ENCODE measurements at regions not wholly inside any gene's neighbourhood (a gene's known extent, or its start where the extent isn't known, plus 50 kb on each side); places are given as distances from the start of the nearest gene placed in this dataset.
"Not testable (repeated sequence)": the region's sequence is repeated elsewhere in the genome, so short reads cannot be mapped to it uniquely, and the experiment has no call there.

DNA sequence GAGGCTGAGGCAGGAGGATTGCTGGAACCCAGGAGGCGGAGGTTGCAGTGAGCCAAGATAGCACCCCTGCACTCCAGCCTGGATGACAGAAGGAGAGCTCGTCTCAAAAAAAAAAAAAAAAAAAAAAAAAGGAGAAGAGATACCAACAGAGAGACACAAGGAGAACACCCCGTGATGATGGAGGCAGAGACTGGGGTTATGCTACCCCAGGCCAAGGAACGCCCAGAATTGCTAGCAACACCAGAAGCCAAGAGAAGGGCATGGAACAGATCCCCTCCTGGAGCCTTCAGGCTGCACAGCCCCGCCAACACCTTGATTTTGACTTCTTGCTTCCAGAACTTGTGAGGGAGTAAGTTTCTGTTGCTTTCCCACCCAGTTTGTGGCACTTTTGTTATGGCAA is 148.0 kb upstream of the FOXN3 start:
- DNase-seq, result no peak

DNA sequence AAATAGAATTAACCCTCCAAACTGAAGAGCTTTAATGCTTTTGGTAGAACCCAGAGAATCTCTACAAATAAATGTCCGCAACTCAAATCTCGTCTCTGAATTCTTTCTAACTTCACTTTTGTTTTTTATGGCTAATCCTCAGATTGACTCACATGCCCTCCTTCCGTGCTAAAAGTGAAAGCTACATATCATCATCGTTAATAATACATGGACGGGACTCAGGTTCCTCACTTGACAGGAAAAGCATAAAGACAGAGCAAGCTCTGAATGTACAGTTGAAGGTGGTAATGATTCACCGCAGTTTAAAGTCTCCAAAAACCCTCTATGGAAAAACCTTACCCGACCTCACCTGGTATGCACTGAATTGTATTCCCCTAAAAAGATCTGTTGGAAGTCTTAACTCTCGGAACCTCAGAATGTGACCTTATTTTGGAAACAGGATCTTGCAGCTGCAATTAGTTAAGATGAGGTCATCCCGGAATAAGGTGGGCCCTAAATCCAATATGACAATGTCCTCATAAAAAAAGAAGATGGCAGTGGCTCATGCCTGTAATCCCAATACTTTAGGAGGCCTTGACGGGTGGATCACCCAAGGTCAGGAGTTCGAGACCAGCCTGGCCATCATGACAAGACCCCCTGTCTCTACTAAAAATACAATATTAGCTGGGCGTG is 147.4 kb upstream of the FOXN3 start:
- no peak for DNase-seq

DNA sequence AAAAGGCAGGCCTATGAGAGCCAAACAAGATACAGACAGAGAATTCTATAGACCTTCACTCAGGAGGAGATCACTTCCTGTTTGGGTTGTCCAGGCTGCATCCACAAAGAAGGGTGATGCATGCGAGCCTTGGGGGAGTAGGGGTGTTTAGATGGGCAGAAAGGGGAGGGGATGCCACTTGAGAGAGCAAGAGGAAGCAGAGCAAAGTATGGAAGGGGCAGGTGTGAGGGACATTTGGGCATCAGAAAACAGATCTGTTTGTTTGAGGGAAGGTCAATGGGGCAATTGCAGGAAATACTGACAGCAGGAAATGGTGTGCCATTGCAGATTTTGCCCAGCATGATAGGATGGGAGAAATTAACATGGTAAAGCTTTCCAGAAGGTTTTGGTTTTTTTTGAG is 146.4 kb upstream of the FOXN3 start:
- DNase-seq, result no peak

DNA sequence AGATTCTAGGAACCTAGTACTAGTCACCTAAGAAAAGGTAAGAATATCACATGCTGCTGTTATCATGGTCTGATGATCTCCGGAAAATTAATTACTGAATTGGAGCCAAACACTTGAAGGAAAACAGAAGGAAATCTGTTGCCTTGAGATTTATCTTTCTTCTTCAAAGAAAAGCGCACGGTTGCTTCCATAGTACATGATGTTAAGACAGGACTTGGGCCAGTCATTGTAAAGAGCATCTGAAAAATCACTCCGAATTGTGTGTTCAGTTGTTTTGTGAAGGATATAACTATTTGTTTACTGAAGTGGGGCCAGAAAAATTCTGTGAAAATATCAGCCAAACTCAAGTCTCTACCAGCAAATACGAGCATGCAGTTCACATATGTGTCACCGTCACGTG is 134.9 kb upstream of the FOXN3 start:
- DNase-seq, result no peak

DNA sequence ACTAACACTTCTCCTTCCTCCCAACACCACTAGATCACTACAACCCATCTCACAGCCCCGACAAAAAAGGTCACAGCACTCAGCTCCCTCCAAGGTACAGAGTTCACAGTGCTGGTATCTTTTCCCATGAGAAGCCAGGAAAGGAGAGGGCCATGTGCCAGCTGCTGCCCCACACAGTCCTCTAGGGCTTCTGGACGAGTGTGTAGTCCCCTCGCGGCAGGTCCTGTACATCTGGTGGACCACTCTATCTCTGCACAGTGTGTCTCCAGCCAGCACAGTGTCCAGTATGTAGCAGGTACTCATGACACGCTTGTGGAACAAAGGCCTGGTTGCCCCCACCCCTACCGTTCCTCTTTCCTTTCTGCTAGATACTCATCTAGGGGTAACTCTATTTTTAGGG is 134.4 kb upstream of the FOXN3 start:
- DNase-seq, result no peak

DNA sequence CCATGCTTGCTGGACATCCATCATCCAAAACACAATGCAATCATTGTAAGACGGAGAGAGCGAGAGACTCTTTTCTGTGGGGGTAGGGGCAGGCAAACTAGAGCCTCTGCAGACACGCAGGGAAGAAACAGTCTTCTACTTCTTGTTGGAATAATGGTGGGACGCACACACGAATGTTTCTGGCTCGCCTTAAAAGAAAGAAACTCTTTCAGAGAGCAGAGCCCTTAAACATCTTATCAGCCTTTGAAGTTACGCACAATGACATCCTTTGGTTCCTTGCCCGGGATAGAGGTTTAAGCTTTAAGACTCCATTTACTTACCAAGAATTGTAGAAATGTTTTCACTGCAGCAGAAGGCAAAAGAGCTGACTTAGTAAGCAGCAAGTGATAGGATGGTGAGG is 133.8 kb upstream of the FOXN3 start:
- no peak for DNase-seq

DNA sequence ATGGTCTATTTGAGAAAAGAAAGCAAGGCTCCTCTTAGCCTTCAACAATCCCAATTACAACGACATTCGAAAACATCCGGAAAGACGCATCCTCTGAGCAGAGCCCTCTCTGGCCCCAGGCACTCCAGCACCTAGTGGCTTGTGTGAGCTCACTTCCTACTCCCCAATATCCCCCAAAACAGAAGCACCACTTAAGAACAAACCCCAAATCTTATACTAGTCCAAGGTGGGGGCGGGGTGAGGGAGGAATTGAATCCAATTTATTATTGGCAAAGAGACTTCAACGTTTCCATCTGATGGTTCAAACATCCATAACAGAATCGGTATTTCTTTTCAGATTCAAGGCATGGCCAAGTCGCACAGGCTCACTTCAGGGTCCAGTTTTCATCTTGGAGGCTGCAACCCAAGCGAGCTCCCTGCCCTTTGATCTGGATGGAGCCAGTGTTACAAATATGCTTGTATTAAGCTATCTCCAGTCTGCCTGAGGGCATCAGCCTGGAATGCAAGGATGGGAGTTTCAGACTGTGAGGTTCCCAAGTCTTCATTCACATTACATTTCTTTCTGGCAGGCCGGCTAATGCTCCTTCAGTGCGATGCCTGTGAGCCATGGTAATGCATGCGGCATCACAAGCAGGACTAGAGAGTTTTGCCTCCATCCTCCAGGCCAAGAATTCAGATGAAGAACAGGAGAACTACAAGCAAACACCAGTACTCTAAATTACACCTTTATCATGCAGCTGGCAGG is 132.5 kb upstream of the FOXN3 start:
- DNase-seq, result no peak

DNA sequence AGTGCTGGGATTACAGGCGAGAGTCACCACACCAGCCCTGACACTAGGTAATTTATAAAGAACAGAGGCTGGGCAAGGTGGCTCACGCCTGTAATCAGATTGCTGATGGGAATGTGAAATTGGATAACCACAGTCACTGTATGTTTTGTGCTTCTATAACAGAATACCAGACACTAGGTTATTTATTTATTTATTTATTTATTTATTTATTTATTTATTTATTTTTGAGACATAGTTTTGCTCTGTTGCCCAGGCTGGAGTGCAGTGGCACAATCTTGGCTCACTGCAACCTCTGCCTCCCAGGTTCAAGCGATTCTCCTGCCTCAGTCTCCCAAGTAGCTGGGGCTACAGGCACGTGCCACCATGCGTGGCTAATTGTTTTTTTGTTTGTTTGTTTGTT is 130.0 kb upstream of the FOXN3 start:
- DNase-seq, result not testable (repeated sequence)

DNA sequence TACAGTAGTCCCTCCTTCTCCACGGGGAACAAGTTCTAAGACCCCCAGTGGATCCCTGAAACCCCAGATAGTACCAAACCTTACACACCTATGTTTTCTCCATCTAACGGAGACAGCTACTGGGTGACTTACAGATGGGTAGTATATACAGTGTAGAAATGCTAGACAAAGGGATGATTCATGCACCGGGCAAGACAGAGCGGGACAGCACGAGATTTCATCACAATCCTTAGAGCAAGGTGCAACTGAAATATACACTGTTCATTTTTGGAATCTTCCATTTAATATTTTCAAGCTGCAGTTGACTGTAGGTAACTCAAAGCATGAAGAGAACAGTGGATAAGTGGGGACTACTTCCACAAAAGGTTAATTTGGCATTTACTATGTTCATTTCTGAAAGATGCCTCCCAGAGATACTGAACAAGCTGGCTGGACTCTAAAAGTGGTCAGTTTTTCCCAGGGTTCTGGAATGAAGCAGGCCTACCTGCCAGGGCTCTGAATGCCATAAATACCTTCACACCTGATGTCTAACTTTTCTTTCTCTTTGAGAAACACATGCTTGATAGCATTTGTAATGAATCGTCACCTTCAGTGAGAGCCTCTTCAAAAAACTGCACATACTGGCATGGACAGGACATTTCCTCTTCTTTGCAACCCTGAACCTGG is 127.7 kb upstream of the FOXN3 start:
- no peak for DNase-seq

DNA sequence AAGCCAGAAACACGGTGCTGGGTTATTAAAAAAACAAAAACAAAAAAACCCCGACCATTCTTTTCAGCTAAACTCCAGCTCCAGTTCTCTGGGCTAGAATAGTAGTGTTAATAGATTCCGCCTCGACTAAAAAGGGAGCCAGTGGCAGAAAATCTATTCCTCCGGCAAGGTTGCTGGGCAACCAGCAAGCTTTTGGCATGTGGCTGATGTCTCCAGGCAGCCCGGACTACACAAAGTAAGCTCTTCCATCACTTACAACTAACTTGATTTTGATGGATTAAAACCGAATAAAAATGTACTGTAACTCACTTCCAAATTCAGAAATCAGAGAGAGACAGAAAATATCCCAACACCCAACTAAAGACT is 126.4 kb upstream of the FOXN3 start:
- no peak for DNase-seq

DNA sequence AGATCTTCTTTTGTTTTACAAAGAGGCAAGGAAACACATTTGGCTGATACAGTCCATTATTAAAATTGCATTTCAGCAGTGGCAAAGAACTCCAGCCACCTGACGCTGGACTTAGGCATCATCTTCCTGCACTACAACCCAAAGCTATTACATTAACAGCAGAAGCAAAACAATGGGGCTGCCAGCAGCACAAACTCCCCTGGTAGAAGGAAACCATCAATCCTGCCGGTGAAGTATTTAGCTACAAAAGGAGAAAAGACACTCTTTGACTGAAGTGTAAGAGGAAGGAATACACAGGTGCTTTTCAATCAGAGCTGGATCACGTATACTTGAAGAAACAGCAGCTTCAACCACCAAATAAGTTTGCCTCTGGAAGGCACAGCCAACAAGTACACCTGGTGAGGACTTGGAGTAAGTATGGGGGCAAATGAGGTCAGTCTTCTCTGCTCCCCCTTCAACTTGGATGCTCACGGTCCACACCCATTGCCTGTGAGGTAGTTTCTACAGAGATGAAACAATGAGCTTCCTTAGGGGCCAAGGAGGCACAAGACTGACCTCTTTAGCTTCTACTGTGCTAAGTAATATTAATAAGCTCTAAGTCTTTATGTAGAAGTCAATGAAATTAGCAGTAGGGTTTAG is 125.9 kb upstream of the FOXN3 start:
- DNase-seq, result no peak

DNA sequence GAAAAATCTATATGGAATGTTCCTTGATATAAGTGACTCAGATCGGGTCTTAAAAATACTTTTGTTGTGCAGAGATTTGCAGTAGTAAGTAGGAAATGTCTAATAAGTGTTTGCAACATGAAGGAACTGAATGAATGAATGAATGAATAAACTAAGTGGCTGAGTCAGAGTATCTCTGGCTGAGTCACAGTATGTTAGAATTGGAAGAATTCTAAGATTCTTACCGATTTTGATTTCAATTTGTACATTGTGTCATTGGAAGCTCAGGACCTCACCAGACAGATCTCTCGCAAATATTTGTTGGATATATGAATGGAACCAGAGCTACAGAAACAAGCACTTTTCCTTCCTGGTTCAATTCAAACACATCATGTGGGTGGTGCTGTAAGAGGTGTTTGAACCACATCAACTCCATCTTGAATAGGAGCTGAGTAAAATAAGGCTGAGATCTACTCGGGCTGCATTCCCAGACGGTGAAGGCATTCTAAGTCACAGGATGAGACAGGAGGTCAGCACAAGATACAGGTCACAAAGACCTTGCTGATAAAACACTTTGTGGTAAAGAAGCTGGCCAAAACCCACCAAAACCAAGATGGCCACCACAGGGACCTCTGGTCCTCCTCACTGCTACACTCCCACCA is 123.9 kb upstream of the FOXN3 start:
- DNase-seq, result no peak

DNA sequence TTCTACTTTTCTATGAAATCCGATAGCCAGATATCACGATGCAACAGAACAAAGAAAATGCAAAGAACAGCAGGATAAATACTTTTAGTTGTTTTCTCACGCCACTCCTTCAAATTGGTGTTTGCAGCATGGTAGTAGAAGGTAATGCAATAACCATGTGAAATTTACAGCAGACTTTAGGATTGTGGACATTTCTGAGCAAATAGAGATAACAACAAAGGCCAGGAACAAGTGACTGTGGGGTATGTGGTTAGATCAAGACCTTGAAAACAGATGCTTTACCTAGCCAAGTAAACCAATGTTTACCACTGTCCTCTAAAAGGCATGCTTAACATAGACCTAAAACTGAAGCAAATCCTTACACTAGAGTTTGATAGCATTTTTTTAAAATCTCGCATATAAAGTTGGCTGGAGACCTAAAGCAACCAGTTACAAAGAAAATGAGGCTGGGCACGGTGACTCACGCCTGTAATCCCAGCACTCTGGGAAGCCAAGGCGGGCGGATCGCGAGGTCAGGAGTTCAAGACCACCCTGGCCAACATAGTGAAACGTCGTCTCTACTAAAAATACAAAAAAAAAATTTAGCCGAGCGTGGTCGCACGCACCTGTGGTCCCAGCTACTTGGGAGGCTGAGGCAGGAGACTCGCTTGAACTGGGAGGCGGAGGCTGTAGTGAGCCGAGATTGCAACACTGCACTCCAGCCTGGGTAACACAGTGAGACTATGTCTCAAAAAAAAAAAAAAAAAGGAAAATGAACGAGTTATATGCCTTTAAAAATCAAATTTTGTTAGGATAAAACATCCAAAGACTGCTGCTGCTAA is 123.2 kb upstream of the FOXN3 start:
- no peak for DNase-seq

DNA sequence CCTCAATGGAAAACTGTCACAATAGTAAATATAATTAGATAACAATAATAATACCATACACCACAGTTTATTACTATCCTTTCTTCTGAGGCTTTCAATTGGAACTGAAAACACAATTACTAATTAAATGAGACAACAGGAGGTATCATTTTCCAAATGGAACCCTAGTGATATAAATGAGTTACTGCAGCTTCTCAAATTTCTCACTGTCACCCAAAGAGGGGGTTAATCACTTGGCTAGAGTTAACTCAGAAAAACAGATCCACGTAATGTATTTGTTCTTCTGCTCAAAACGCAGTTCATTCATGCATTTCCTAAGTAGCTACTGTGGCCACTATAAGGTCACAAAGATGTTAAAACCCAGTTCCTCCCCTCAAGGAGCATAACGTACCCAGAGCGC is 120.9 kb upstream of the FOXN3 start:
- DNase-seq, result no peak

DNA sequence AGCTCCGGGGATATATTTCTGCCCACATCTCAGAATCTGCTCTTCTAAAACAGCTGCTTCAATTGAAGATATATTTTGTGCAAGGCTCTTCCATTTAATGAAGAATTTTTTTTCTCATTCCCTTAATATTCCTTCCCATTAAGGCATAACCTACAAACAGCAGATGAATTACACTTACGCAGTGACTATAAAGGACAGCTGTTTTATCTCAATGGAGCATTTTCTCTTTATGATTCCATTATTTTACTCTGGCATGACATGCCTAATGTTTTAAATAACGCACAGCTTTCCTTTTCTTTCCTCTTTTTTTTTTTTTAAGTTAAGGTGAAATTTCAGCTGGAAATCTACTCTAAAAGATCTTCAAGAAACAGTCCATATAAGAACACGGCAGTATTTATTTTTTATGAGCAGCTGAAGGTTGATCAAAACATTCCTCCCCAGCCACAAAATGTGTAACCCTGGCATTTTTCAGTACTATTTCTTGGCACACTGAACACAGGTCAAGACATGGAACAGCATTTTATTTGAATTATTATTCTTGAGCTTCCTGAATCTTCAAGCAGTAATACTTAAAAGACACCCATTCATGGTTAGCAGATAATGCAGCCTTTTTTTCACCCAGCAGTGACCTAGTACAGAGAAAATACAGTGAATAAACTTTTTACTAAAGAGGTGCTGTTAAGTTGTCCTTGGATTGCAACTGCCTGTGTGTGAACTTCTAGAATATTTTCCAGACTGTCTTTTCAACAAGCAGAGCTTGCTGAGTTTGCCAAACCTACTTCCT is 118.1 kb upstream of the FOXN3 start:
- no peak for DNase-seq

DNA sequence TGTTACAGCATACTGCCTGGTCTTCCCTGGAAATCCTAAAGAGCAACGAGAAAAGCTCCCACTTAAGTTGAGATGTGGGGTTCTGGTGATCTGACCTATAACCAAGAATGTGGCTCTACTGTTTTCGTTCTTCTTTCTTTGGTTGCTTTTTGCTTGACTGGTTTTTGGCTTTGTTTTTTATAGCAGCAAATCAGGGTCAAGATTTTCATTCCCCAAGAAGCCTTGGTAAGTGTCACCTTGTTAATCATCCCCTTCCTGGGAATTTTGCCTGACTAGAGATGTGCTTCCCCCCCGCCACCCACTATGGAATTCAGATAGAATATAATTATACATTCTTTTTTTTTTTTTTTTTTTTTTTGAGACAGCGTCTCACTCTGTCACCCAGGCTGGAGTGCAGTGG is 116.7 kb upstream of the FOXN3 start:
- DNase-seq, result no peak

DNA sequence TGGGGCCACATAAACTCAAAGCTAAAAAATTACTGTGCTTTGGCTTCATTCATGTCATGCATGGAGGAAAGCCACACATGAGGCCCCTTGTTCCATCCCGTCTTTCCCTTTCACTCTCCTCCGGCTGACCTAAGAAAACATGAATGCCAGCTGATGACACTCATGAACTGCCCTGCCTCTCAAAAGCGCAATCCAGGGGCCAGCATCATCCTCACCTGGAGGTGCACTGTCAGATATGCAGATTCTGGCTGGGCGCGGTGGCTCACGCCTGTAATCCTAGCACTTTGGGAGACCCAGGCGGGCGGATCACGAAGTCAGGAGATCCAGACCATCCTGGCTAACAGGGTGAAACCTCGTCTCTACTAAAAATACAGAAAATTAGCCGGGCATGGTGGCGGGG is 116.1 kb upstream of the FOXN3 start:
- DNase-seq, result no peak

DNA sequence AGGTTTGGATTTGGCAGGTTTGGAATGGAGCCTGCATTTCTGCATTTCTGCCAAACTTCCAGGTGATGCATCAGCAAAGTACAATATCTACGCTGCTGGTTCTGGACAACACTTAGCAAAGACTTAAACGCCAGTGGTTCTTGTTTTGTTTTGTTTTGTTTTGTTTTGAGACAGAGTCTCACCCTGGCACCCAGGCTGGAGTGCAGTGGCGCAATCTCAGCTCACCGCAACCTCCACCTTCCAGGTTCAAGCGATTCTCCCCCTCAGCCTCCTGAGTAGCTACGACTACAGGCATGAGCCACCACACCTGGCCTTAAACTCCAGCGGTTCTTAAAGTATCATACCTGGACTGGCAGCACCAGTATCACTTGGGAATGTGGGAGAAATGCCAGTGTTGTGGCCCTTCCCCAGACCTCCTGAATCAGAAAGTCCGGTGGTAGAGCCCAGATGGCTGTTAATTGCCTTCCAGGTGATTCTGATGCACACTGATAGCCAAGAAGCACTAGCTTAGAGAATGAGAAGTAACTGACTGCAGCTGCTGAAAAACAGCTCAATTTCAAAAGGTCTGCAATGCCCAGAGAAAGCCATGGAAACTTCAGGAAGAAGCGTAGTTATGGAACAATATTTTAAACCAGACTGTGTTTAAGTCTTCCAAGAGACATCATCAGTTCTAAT is 114.8 kb upstream of the FOXN3 start:
- DNase-seq, result no peak

DNA sequence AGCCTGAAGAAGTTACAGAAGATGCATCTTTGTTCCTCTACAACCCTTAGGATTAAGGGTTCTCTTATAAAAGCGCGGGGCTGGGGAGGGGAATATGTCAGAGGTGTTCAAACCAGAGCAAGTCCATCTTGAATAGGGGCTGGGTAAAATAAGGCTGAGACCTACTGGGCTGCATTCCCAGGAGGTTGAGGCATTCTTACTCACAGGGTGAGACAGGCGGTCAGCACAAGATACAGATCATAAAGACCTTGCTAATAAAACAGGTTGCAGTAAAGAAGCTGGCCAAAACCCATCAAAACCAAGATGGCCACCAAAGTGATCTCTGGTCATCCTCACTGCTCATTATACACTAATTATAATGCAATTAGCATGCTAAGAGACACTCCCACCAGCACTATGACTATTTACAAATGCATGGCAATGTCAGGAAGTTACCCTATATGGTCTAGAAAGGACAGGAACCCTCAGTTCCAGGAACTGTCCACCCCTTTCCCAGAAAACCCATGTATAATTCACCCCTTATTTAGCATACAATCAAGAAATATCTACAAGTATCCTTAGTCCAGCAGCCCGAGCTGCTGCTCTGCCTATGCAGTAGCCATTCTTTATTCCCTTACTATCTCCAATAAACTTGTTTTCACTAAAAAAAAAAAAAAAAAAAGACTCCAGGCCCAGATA is 108.1 kb upstream of the FOXN3 start:
- no peak for DNase-seq

DNA sequence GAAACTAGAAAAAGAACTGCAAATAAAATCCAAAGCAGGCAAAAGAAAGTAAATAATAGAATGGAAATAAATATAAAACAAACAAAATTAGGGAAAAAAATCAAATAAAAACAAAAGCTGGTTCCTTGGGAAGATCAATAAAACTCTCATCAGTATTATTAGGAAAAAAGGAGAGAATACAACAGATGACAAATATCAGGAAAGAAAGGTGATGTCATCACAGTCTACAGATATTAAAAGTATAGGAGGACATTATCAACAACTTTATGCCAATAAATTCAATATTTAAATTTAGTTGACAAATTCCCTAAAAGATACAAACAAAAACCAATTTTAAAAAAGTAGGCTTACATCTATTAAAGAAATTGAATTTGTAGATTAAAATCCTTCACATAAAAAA is 107.4 kb upstream of the FOXN3 start:
- no peak for DNase-seq

DNA sequence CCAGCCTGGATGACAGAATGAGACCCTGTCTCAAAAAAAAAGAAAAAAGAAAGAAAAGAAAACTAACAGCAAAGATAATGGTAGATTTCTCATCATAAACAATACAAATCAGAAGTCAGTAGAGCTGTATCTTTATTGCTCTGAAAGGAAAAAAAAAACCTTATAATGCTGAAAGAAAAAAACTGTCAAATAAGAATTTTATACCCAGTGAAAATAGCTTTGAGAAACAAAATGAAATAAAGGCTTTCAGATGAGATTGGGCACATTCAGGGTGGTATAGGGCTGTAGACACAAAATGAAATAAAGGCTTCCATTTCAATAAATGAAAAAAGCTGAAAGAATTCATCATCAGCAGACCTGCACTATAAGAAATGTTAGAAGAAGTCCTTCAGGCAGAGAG is 105.0 kb upstream of the FOXN3 start:
- no peak for DNase-seq
